OCI-M2 (cell line): ENCODE measurements at regions not wholly inside any gene's neighbourhood (a gene's known extent, or its start where the extent isn't known, plus 50 kb on each side); places are given as distances from the start of the nearest gene placed in this dataset.
"Not testable (repeated sequence)": the region's sequence is repeated elsewhere in the genome, so short reads cannot be mapped to it uniquely, and the experiment has no call there.

Experiments used
- DNase-seq: peaks from one replicate; lab custom pipeline; 2025; ENCODE audit not compliant: unreplicated experiment; lab: John Stamatoyannopoulos, UW

GRCh38 chr1:234769284-234769985 is 159.5 kb upstream of the IRF2BP2 start:
- DNase-seq = no peak

GRCh38 chr1:234768569-234769283 is 158.7 kb upstream of the IRF2BP2 start:
- DNase-seq = no peak

GRCh38 chr1:234768171-234768568 is 158.2 kb upstream of the IRF2BP2 start:
- no peak for DNase-seq

GRCh38 chr1:234765672-234766071 is 155.7 kb upstream of the IRF2BP2 start:
- DNase-seq = no peak

GRCh38 chr1:234765181-234765580 is 155.2 kb upstream of the IRF2BP2 start:
- no peak for DNase-seq

- no peak for DNase-seq
Measured at GRCh38 chr1:234763910-234764309, 153.9 kb upstream of the IRF2BP2 start.

GRCh38 chr1:234763367-234763766 is 153.4 kb upstream of the IRF2BP2 start:
- no peak for DNase-seq

GRCh38 chr1:234762127-234762526 is 152.1 kb upstream of the IRF2BP2 start:
- DNase-seq = not testable (repeated sequence)

GRCh38 chr1:234760303-234760723 is 150.3 kb upstream of the IRF2BP2 start:
- no peak for DNase-seq

GRCh38 chr1:234759888-234760287 is 149.9 kb upstream of the IRF2BP2 start:
- DNase-seq = no peak

- no peak for DNase-seq
Measured at GRCh38 chr1:234758851-234759250, 148.9 kb upstream of the IRF2BP2 start.

GRCh38 chr1:234756857-234757256 is 146.9 kb upstream of the IRF2BP2 start:
- no peak for DNase-seq

- DNase-seq = no peak
Measured at GRCh38 chr1:234756066-234756774, 146.2 kb upstream of the IRF2BP2 start.

- no peak for DNase-seq
Measured at GRCh38 chr1:234755449-234755863, 145.5 kb upstream of the IRF2BP2 start.

- DNase-seq = no peak
Measured at GRCh38 chr1:234753979-234754378, 144.0 kb upstream of the IRF2BP2 start.

GRCh38 chr1:234752927-234753326 is 142.9 kb upstream of the IRF2BP2 start:
- no peak for DNase-seq

GRCh38 chr1:234751678-234752077 is 141.7 kb upstream of the IRF2BP2 start:
- DNase-seq = no peak

GRCh38 chr1:234750922-234751627 is 141.1 kb upstream of the IRF2BP2 start:
- DNase-seq = no peak

- no peak for DNase-seq
Measured at GRCh38 chr1:234748713-234749112, 138.7 kb upstream of the IRF2BP2 start.

- DNase-seq = no peak
Measured at GRCh38 chr1:234748066-234748465, 138.1 kb upstream of the IRF2BP2 start.

GRCh38 chr1:234746798-234747196 is 136.8 kb upstream of the IRF2BP2 start:
- no peak for DNase-seq
